IPS-NIHi7 (cell line): ENCODE measurements at regions not wholly inside any gene's neighbourhood (a gene's known extent, or its start where the extent isn't known, plus 50 kb on each side); places are given as distances from the start of the nearest gene placed in this dataset.
A peak's percentile ranks its signal among the peaks of the same experiment; 100 is the strongest.

Source experiments
- DNase-seq: peaks from one replicate; pipeline ENCODE4 v3.0.0; 2012; ENCODE audit warnings: mixed read lengths; ENCODE audit errors: extremely low spot score

- DNase-seq, result no peak
Observed at GRCh38 chr2:37543999-37544557, 127.4 kb downstream of the CDC42EP3 start.

- no peak for DNase-seq
Observed at GRCh38 chr2:37544591-37545031, 126.8 kb downstream of the CDC42EP3 start.

GRCh38 chr2:37549598-37549997, 121.8 kb downstream of the CDC42EP3 start:
- DNase-seq, result no peak

- no peak for DNase-seq
Observed at GRCh38 chr2:37550190-37550589, 121.3 kb downstream of the CDC42EP3 start.

- DNase-seq, result no peak
Observed at GRCh38 chr2:37551783-37552182, 119.7 kb downstream of the CDC42EP3 start.

GRCh38 chr2:37552339-37552738, 119.1 kb downstream of the CDC42EP3 start:
- no peak for DNase-seq

GRCh38 chr2:37553411-37554154, 117.9 kb downstream of the CDC42EP3 start:
- DNase-seq, result no peak

GRCh38 chr2:37554155-37554510, 117.3 kb downstream of the CDC42EP3 start:
- no peak for DNase-seq

GRCh38 chr2:37554687-37555086, 116.8 kb downstream of the CDC42EP3 start:
- DNase-seq, result no peak

GRCh38 chr2:37555457-37555856, 116.0 kb downstream of the CDC42EP3 start:
- DNase-seq, result no peak

GRCh38 chr2:37556256-37556655, 115.2 kb downstream of the CDC42EP3 start:
- DNase-seq, result no peak

- no peak for DNase-seq
Observed at GRCh38 chr2:37558623-37559022, 112.8 kb downstream of the CDC42EP3 start.

GRCh38 chr2:37560241-37560848, 111.1 kb downstream of the CDC42EP3 start:
- DNase-seq, result no peak

GRCh38 chr2:37560863-37561614, 110.4 kb downstream of the CDC42EP3 start:
- DNase-seq, result no peak

- peak; percentile 54 for DNase-seq
Observed at GRCh38 chr2:37561615-37562569, 109.5 kb downstream of the CDC42EP3 start.

GRCh38 chr2:37563375-37564015, 107.9 kb downstream of the CDC42EP3 start:
- no peak for DNase-seq

- no peak for DNase-seq
Observed at GRCh38 chr2:37564356-37564755, 107.1 kb downstream of the CDC42EP3 start.

- DNase-seq, result no peak
Observed at GRCh38 chr2:37566517-37566981, 104.9 kb downstream of the CDC42EP3 start.

GRCh38 chr2:37568565-37568964, 102.9 kb downstream of the CDC42EP3 start:
- no peak for DNase-seq

- DNase-seq, result no peak
Observed at GRCh38 chr2:37569131-37569823, 102.2 kb downstream of the CDC42EP3 start.
